GM23248 (cell line): ENCODE measurements at regions not wholly inside any gene's neighbourhood (a gene's known extent, or its start where the extent isn't known, plus 50 kb on each side); places are given as distances from the start of the nearest gene placed in this dataset.

ENCODE experiments used
- EZH2 ChIP-seq: fragments of 200-600 bp; sonication (generic); IDR thresholded peaks from 2 replicates; pipeline ENCODE4 v1.6.1; 2018; ENCODE audit warnings: antibody characterized with exemption, mild to moderate bottlenecking; ENCODE audit not compliant: insufficient read depth, poor library complexity, severe bottlenecking
- EZH2phosphoT487 ChIP-seq: fragments of 200-600 bp; sonication (generic); IDR thresholded peaks from 2 replicates; pipeline ENCODE4 v1.6.1; 2018; ENCODE audit warnings: antibody characterized with exemption, moderate library complexity, mild to moderate bottlenecking, low read depth; ENCODE audit not compliant: insufficient read depth

DNA sequence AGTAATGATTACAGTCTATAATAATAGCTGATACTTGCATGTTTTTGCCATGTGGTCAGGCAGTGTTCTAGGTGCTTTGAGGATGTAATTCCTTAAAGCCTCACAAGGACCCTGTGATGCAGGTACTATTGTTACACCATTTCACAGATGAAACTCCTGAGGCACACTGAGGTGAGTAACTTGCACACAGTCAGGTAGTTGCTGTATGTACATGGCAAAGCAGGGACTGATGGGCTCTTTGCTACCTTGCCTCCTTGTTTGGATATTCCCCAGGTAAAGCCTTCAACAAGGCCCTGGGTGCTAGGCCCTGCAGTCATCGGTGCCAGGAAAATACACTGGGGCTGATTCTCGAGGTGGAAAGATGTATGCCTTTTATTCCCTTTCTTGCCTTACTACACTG, 317.5 kb downstream of the CXCL12 start:
- no peak for TF ChIP-seq EZH2phosphoT487
- TF ChIP-seq EZH2 = no peak
